SK-N-SH treated with all-trans-retinoic acid at 6 μM for 48 hours (cell line): ENCODE measurements at regions not wholly inside any gene's neighbourhood (a gene's known extent, or its start where the extent isn't known, plus 50 kb on each side); places are given as distances from the start of the nearest gene placed in this dataset.

Source experiments
- ARNTL ChIP-seq: fragments of 450-650 bp; formaldehyde crosslinking; IDR thresholded peaks from 2 replicates; pipeline ENCODE4 v1.5.0; 2020; ENCODE audit warnings: low read depth, mild to moderate bottlenecking, moderate library complexity, borderline replicate concordance
- ESRRG ChIP-seq: fragments of 250-450 bp; sonication (Bioruptor Pico); IDR thresholded peaks from 2 replicates; pipeline ENCODE4 v1.6.1; 2021; ENCODE audit warnings: mild to moderate bottlenecking
- GLIS3 ChIP-seq: fragments of 250-450 bp; sonication (Bioruptor Pico); IDR thresholded peaks from 2 replicates; pipeline ENCODE4 v1.5.0; 2020; ENCODE audit warnings: mild to moderate bottlenecking, moderate library complexity
- PATZ1 ChIP-seq: fragments of 250-450 bp; sonication (Bioruptor Pico); IDR thresholded peaks from 2 replicates; pipeline ENCODE4 v1.8.0; 2020; ENCODE audit warnings: mild to moderate bottlenecking, moderate library complexity, borderline replicate concordance
- TSHZ2 ChIP-seq: fragments of 250-450 bp; sonication (Bioruptor Pico); IDR thresholded peaks from 2 replicates; pipeline ENCODE4 v1.5.0; 2020; ENCODE audit warnings: mild to moderate bottlenecking, moderate library complexity
- ZFP3 ChIP-seq: fragments of 250-450 bp; sonication (Bioruptor Pico); IDR thresholded peaks from 2 replicates; pipeline ENCODE4 v1.5.0; 2020; ENCODE audit warnings: mild to moderate bottlenecking, moderate library complexity
- TF ChIP-seq, protein P1 (sequence below): fragments of 250-450 bp; sonication (Bioruptor Pico); IDR thresholded peaks from 2 replicates; pipeline ENCODE4 v1.5.1; 2021; ENCODE audit warnings: mild to moderate bottlenecking, moderate library complexity

GRCh38 chr2:12435430-12436222 is 281.1 kb upstream of the TRIB2 start:
- TF ChIP-seq PATZ1: no peak
- no peak for TF ChIP-seq ESRRG (CRISPR knock-in tag)
- no peak for TF ChIP-seq TSHZ2 (CRISPR knock-in tag)
- TF ChIP-seq ZFP3 (CRISPR knock-in tag): no peak
- no peak for TF ChIP-seq ARNTL (CRISPR knock-in tag)
- no peak for TF ChIP-seq GLIS3
- TF ChIP-seq, protein P1, sequence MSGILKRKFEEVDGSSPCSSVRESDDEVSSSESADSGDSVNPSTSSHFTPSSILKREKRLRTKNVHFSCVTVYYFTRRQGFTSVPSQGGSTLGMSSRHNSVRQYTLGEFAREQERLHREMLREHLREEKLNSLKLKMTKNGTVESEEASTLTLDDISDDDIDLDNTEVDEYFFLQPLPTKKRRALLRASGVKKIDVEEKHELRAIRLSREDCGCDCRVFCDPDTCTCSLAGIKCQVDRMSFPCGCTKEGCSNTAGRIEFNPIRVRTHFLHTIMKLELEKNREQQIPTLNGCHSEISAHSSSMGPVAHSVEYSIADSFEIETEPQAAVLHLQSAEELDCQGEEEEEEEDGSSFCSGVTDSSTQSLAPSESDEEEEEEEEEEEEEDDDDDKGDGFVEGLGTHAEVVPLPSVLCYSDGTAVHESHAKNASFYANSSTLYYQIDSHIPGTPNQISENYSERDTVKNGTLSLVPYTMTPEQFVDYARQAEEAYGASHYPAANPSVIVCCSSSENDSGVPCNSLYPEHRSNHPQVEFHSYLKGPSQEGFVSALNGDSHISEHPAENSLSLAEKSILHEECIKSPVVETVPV (CRISPR knock-in tag): no peak
